SK-N-SH treated with all-trans-retinoic acid at 6 μM for 48 hours (cell line): ENCODE measurements at regions not wholly inside any gene's neighbourhood (a gene's known extent, or its start where the extent isn't known, plus 50 kb on each side); places are given as distances from the start of the nearest gene placed in this dataset.

Experiments used
- ARNTL ChIP-seq: fragments of 450-650 bp; formaldehyde crosslinking; IDR thresholded peaks from 2 replicates; pipeline ENCODE4 v1.5.0; 2020; ENCODE audit warnings: low read depth, mild to moderate bottlenecking, moderate library complexity, borderline replicate concordance
- BACH2 ChIP-seq: fragments of 250-450 bp; sonication (Bioruptor Pico); IDR thresholded peaks from 2 replicates; pipeline ENCODE4 v1.9.0; 2021; ENCODE audit warnings: mild to moderate bottlenecking, borderline replicate concordance
- CSDC2 ChIP-seq: fragments of 250-450 bp; sonication (Bioruptor Pico); IDR thresholded peaks from 2 replicates; pipeline ENCODE4 v1.5.0; 2020; ENCODE audit warnings: mild to moderate bottlenecking, moderate library complexity
- ESRRG ChIP-seq: fragments of 250-450 bp; sonication (Bioruptor Pico); IDR thresholded peaks from 2 replicates; pipeline ENCODE4 v1.6.1; 2021; ENCODE audit warnings: mild to moderate bottlenecking
- OSR1 ChIP-seq: fragments of 250-450 bp; sonication (Bioruptor Pico); IDR thresholded peaks from 2 replicates; pipeline ENCODE4 v1.8.0; 2022; ENCODE audit warnings: moderate library complexity, mild to moderate bottlenecking, inconsistent platforms
- PPARA ChIP-seq: fragments of 250-450 bp; sonication (Bioruptor Pico); IDR thresholded peaks from 2 replicates; pipeline ENCODE4 v1.5.0; 2020; ENCODE audit warnings: mild to moderate bottlenecking, borderline replicate concordance
- RARB ChIP-seq: fragments of 250-450 bp; sonication (Bioruptor Pico); IDR thresholded peaks from 2 replicates; pipeline ENCODE4 v1.8.0; 2021; ENCODE audit warnings: mild to moderate bottlenecking, moderate library complexity
- SNAI2 ChIP-seq: fragments of 250-450 bp; sonication (Bioruptor Pico); IDR thresholded peaks from 2 replicates; pipeline ENCODE4 v1.5.0; 2020; ENCODE audit warnings: mild to moderate bottlenecking, moderate library complexity
- TSHZ2 ChIP-seq: fragments of 250-450 bp; sonication (Bioruptor Pico); IDR thresholded peaks from 2 replicates; pipeline ENCODE4 v1.5.0; 2020; ENCODE audit warnings: mild to moderate bottlenecking, moderate library complexity
- ZFP3 ChIP-seq: fragments of 250-450 bp; sonication (Bioruptor Pico); IDR thresholded peaks from 2 replicates; pipeline ENCODE4 v1.5.0; 2020; ENCODE audit warnings: mild to moderate bottlenecking, moderate library complexity
- ZNF565 ChIP-seq: fragments of 450-650 bp; formaldehyde crosslinking; conservative IDR thresholded peaks from 2 replicates; pipeline ENCODE4 v1.5.0; 2020; ENCODE audit warnings: low read depth, mild to moderate bottlenecking, moderate library complexity
- TF ChIP-seq, protein P1 (sequence below): fragments of 250-450 bp; sonication (Bioruptor Pico); IDR thresholded peaks from 2 replicates; pipeline ENCODE4 v1.8.0; 2020; ENCODE audit warnings: mild to moderate bottlenecking, moderate library complexity, borderline replicate concordance
- TF ChIP-seq, protein P2 (sequence below): fragments of 250-450 bp; sonication (Bioruptor Pico); IDR thresholded peaks from 2 replicates; pipeline ENCODE4 v1.5.1; 2020; ENCODE audit warnings: low read depth, mild to moderate bottlenecking, moderate library complexity

DNA sequence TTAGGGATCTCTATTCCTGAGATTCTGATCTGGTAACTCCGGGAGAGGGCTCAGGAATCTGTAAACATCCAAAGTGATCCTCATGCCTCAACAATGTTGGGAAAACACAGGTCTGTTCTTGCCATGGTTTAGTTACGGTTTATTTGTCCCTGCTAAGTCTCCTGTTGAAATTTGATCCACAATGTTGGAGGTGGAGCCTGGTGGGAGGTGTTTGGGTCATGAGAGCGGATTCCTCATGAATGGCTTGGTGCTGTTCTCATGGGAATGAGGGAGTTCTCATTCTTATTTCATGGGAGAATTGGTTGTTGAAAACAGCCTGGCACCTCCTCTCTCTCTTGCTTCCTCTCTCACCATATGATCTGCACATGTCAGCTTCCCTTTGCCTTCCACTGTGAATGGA is 608.6 kb upstream of the GOT2 start:
- TF ChIP-seq, protein P1, sequence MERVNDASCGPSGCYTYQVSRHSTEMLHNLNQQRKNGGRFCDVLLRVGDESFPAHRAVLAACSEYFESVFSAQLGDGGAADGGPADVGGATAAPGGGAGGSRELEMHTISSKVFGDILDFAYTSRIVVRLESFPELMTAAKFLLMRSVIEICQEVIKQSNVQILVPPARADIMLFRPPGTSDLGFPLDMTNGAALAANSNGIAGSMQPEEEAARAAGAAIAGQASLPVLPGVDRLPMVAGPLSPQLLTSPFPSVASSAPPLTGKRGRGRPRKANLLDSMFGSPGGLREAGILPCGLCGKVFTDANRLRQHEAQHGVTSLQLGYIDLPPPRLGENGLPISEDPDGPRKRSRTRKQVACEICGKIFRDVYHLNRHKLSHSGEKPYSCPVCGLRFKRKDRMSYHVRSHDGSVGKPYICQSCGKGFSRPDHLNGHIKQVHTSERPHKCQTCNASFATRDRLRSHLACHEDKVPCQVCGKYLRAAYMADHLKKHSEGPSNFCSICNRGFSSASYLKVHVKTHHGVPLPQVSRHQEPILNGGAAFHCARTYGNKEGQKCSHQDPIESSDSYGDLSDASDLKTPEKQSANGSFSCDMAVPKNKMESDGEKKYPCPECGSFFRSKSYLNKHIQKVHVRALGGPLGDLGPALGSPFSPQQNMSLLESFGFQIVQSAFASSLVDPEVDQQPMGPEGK (CRISPR knock-in tag), result no peak
- TF ChIP-seq, protein P2, sequence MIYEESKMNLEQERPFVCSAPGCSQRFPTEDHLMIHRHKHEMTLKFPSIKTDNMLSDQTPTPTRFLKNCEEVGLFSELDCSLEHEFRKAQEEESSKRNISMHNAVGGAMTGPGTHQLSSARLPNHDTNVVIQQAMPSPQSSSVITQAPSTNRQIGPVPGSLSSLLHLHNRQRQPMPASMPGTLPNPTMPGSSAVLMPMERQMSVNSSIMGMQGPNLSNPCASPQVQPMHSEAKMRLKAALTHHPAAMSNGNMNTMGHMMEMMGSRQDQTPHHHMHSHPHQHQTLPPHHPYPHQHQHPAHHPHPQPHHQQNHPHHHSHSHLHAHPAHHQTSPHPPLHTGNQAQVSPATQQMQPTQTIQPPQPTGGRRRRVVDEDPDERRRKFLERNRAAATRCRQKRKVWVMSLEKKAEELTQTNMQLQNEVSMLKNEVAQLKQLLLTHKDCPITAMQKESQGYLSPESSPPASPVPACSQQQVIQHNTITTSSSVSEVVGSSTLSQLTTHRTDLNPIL (CRISPR knock-in tag), result no peak
- TF ChIP-seq ESRRG (no peak), TSHZ2 (CRISPR knock-in tag) (no peak), RARB (no peak), PPARA (CRISPR knock-in tag) (no peak), ARNTL (no peak), ZNF565 (CRISPR knock-in tag) (no peak), ZFP3 (no peak), CSDC2 (CRISPR knock-in tag) (no peak), SNAI2 (no peak), OSR1 (no peak), BACH2 (CRISPR knock-in tag) (no peak)
